GM23248 (cell line): ENCODE measurements at regions not wholly inside any gene's neighbourhood (a gene's known extent, or its start where the extent isn't known, plus 50 kb on each side); places are given as distances from the start of the nearest gene placed in this dataset.

Source experiments
- EZH2 ChIP-seq: fragments of 200-600 bp; sonication (generic); IDR thresholded peaks from 2 replicates; pipeline ENCODE4 v1.6.1; 2018; ENCODE audit warnings: antibody characterized with exemption, mild to moderate bottlenecking; ENCODE audit not compliant: insufficient read depth, poor library complexity, severe bottlenecking
- EZH2phosphoT487 ChIP-seq: fragments of 200-600 bp; sonication (generic); IDR thresholded peaks from 2 replicates; pipeline ENCODE4 v1.6.1; 2018; ENCODE audit warnings: antibody characterized with exemption, moderate library complexity, mild to moderate bottlenecking, low read depth; ENCODE audit not compliant: insufficient read depth

- TF ChIP-seq EZH2, result no peak
- no peak for TF ChIP-seq EZH2phosphoT487
Observed at GRCh38 chr9:118129541-118129940, 425.3 kb downstream of the TLR4 start.
